Activated CD8-positive, alpha-beta memory T cell treated with anti-CD3 and anti-CD28 coated beads, Interleukin-2, amount 10 ng/mL, durations not matched to agents 7 days and 5 days (primary cell): ENCODE measurements at regions not wholly inside any gene's neighbourhood (a gene's known extent, or its start where the extent isn't known, plus 50 kb on each side); places are given as distances from the start of the nearest gene placed in this dataset.

Experiments used
- ATAC-seq: fragments of 150-1000 bp; cut with Tn5 transposase; one replicate; pipeline ENCODE4 v1.10.0; 2021; ENCODE audit warnings: moderate library complexity
- CTCF ChIA-PET: fragments of 350-600 bp; sonication (Branson Sonifier 250); formaldehyde crosslinking; loops from one replicate; lab custom pipeline; 2021; ENCODE audit warnings: antibody characterized with exemption; lab: Charles Lee
- DNase-seq: peaks from one replicate; pipeline ENCODE4 v3.0.0-alpha.2; 2020
- H3K27ac Mint-ChIP-seq: one replicate; pipeline ENCODE4 v1.8.0; 2021; ENCODE audit warnings: mild to moderate bottlenecking, mixed read lengths
- H3K27me3 Mint-ChIP-seq: one replicate; pipeline ENCODE4 v1.8.0; 2021; ENCODE audit warnings: mixed read lengths
- H3K36me3 Mint-ChIP-seq: one replicate; pipeline ENCODE4 v1.8.0; 2021; ENCODE audit warnings: mild to moderate bottlenecking, mixed read lengths
- H3K4me1 Mint-ChIP-seq: one replicate; pipeline ENCODE4 v1.8.0; 2021; ENCODE audit warnings: mixed read lengths
- H3K4me3 Mint-ChIP-seq: one replicate; pipeline ENCODE4 v1.8.0; 2021; ENCODE audit warnings: mild to moderate bottlenecking, moderate library complexity, mixed read lengths
- H3K9me3 Mint-ChIP-seq: one replicate; pipeline ENCODE4 v1.8.0; 2022; ENCODE audit warnings: low read depth, mixed read lengths

- peaks cover 20% of the 10 kb centered on the region for H3K27me3 Mint-ChIP-seq
Measured at GRCh38 chr2:226578373-226578772, 221.2 kb downstream of the IRS1 start.

GRCh38 chr2:226575928-226576327 is 223.7 kb downstream of the IRS1 start:
- no peak for ATAC-seq

More at GRCh38 chr2:226578373-226578772, 221.2 kb downstream of the IRS1 start:
- CTCF ChIA-PET = no interaction called here
- no peak for DNase-seq
- Mint-ChIP-seq H3K4me3 (no peak overlapping the region), H3K36me3 (no peaks in the 10 kb centered on the region), H3K4me1 (no peaks in the 10 kb centered on the region), H3K27ac (no peak overlapping the region), H3K9me3 (no peaks in the 10 kb centered on the region)
- no peak for ATAC-seq

GRCh38 chr2:226573158-226573557 is 226.5 kb downstream of the IRS1 start:
- CTCF ChIA-PET = no interaction called here
- H3K27ac Mint-ChIP-seq = no peak overlapping the region
- H3K27me3 Mint-ChIP-seq = peaks cover 5% of the 10 kb centered on the region
- ATAC-seq (no peak), DNase-seq (no peak)
- H3K36me3 Mint-ChIP-seq = no peaks in the 10 kb centered on the region
- H3K4me1 Mint-ChIP-seq = no peaks in the 10 kb centered on the region
- no peak overlapping the region for H3K4me3 Mint-ChIP-seq
- H3K9me3 Mint-ChIP-seq = no peaks in the 10 kb centered on the region

More at GRCh38 chr2:226575928-226576327, 223.7 kb downstream of the IRS1 start:
- Mint-ChIP-seq H3K4me1 (no peaks in the 10 kb centered on the region), H3K27me3 (no peaks in the 10 kb centered on the region), H3K27ac (no peak overlapping the region), H3K4me3 (no peak overlapping the region), H3K9me3 (no peaks in the 10 kb centered on the region), H3K36me3 (no peaks in the 10 kb centered on the region)
- CTCF ChIA-PET = no interaction called here
- no peak for DNase-seq

GRCh38 chr2:226564667-226565066 is 235.0 kb downstream of the IRS1 start:
- Mint-ChIP-seq H3K4me3 (no peak overlapping the region), H3K4me1 (no peaks in the 10 kb centered on the region), H3K27ac (no peak overlapping the region), H3K9me3 (no peaks in the 10 kb centered on the region), H3K27me3 (peaks cover 15% of the 10 kb centered on the region), H3K36me3 (no peaks in the 10 kb centered on the region)
- ATAC-seq (no peak), DNase-seq (no peak)
- CTCF ChIA-PET = no interaction called here

- Mint-ChIP-seq H3K4me1 (no peaks in the 10 kb centered on the region), H3K27ac (no peak overlapping the region), H3K9me3 (no peaks in the 10 kb centered on the region), H3K4me3 (no peak overlapping the region), H3K36me3 (no peaks in the 10 kb centered on the region), H3K27me3 (peaks cover 20% of the 10 kb centered on the region)
- ATAC-seq = no peak
- no peak for DNase-seq
- CTCF ChIA-PET = no interaction called here
Measured at GRCh38 chr2:226561962-226562361, 237.7 kb downstream of the IRS1 start.

- Mint-ChIP-seq H3K27me3 (peaks cover 20% of the 10 kb centered on the region), H3K27ac (no peak overlapping the region), H3K4me3 (no peak overlapping the region), H3K36me3 (no peaks in the 10 kb centered on the region), H3K9me3 (no peaks in the 10 kb centered on the region), H3K4me1 (no peaks in the 10 kb centered on the region)
- DNase-seq = no peak
- ATAC-seq = no peak
- CTCF ChIA-PET = no interaction called here
Measured at GRCh38 chr2:226560325-226560724, 239.3 kb downstream of the IRS1 start.

- Mint-ChIP-seq H3K4me3 (no peak overlapping the region), H3K36me3 (no peaks in the 10 kb centered on the region), H3K4me1 (no peaks in the 10 kb centered on the region), H3K9me3 (no peaks in the 10 kb centered on the region), H3K27me3 (peaks cover 16% of the 10 kb centered on the region), H3K27ac (no peak overlapping the region)
- CTCF ChIA-PET = no interaction called here
- DNase-seq (no peak), ATAC-seq (no peak)
Measured at GRCh38 chr2:226559536-226559935, 240.1 kb downstream of the IRS1 start.

- no peak overlapping the region for H3K27ac Mint-ChIP-seq
Measured at GRCh38 chr2:226558418-226558817, 241.2 kb downstream of the IRS1 start.

GRCh38 chr2:226556050-226556449 is 243.6 kb downstream of the IRS1 start:
- DNase-seq (no peak), ATAC-seq (no peak)
- Mint-ChIP-seq H3K4me3 (no peak overlapping the region), H3K27me3 (peaks cover 16% of the 10 kb centered on the region), H3K36me3 (no peaks in the 10 kb centered on the region), H3K4me1 (no peaks in the 10 kb centered on the region), H3K27ac (no peak overlapping the region), H3K9me3 (no peaks in the 10 kb centered on the region)
- CTCF ChIA-PET = no interaction called here

More at GRCh38 chr2:226558418-226558817, 241.2 kb downstream of the IRS1 start:
- no peak overlapping the region for H3K4me3 Mint-ChIP-seq
- ATAC-seq = no peak
- no peaks in the 10 kb centered on the region for H3K36me3 Mint-ChIP-seq
- DNase-seq = no peak
- CTCF ChIA-PET = no interaction called here
- H3K27me3 Mint-ChIP-seq = peaks cover 16% of the 10 kb centered on the region
- H3K9me3 Mint-ChIP-seq = no peaks in the 10 kb centered on the region
- H3K4me1 Mint-ChIP-seq = no peaks in the 10 kb centered on the region

- Mint-ChIP-seq H3K36me3 (no peaks in the 10 kb centered on the region), H3K4me1 (no peaks in the 10 kb centered on the region), H3K9me3 (no peaks in the 10 kb centered on the region), H3K4me3 (no peak overlapping the region), H3K27me3 (peaks cover 14% of the 10 kb centered on the region), H3K27ac (no peak overlapping the region)
- CTCF ChIA-PET = no interaction called here
- no peak for ATAC-seq
- DNase-seq = no peak
Measured at GRCh38 chr2:226554701-226555100, 244.9 kb downstream of the IRS1 start.

- Mint-ChIP-seq H3K27ac (no peak overlapping the region), H3K4me3 (no peak overlapping the region), H3K36me3 (no peaks in the 10 kb centered on the region), H3K9me3 (no peaks in the 10 kb centered on the region), H3K4me1 (no peaks in the 10 kb centered on the region), H3K27me3 (peaks cover 12% of the 10 kb centered on the region)
- ATAC-seq (no peak), DNase-seq (no peak)
- CTCF ChIA-PET = no interaction called here
Measured at GRCh38 chr2:226553333-226553732, 246.3 kb downstream of the IRS1 start.

- CTCF ChIA-PET = no interaction called here
- DNase-seq (no peak), ATAC-seq (no peak)
- Mint-ChIP-seq H3K4me3 (no peak overlapping the region), H3K4me1 (no peaks in the 10 kb centered on the region), H3K36me3 (no peaks in the 10 kb centered on the region), H3K27me3 (peaks cover 12% of the 10 kb centered on the region), H3K9me3 (no peaks in the 10 kb centered on the region), H3K27ac (no peak overlapping the region)
Measured at GRCh38 chr2:226552571-226553285, 246.9 kb downstream of the IRS1 start.

- Mint-ChIP-seq H3K36me3 (no peaks in the 10 kb centered on the region), H3K4me1 (no peaks in the 10 kb centered on the region), H3K27me3 (peaks cover 3% of the 10 kb centered on the region), H3K9me3 (no peaks in the 10 kb centered on the region), H3K4me3 (no peak overlapping the region), H3K27ac (no peak overlapping the region)
- DNase-seq (no peak), ATAC-seq (no peak)
- CTCF ChIA-PET = interaction anchor here (0.6 kb wide), 1 partner anchor 883 kb away, joined by 3 read pairs; no protein-coding TSS in a partner anchor
Measured at GRCh38 chr2:226551522-226552250, 247.9 kb downstream of the IRS1 start.

- no peaks in the 10 kb centered on the region for H3K9me3 Mint-ChIP-seq
- no peak for DNase-seq
- H3K4me3 Mint-ChIP-seq = no peak overlapping the region
- H3K4me1 Mint-ChIP-seq = no peaks in the 10 kb centered on the region
- no peak overlapping the region for H3K27ac Mint-ChIP-seq
- no peak for ATAC-seq
- peaks cover 2% of the 10 kb centered on the region for H3K27me3 Mint-ChIP-seq
- CTCF ChIA-PET = no interaction called here
- no peaks in the 10 kb centered on the region for H3K36me3 Mint-ChIP-seq
Measured at GRCh38 chr2:226550801-226551200, 248.8 kb downstream of the IRS1 start.
